OCI-LY1 (cell line): ENCODE measurements at regions not wholly inside any gene's neighbourhood (a gene's known extent, or its start where the extent isn't known, plus 50 kb on each side); places are given as distances from the start of the nearest gene placed in this dataset.

Experiments used
- CTCF ChIP-seq: fragments of 200-600 bp; sonication (generic), shearing (Covaris generic); IDR thresholded peaks from 2 replicates; pipeline ENCODE4 v1.5.1; 2017; ENCODE audit warnings: mild to moderate bottlenecking, antibody characterized with exemption, low read length, moderate library complexity, mixed read lengths
- EZH2 ChIP-seq: fragments of 200-600 bp; sonication (generic), shearing (Covaris generic); IDR thresholded peaks from 2 replicates; pipeline ENCODE4 v1.8.0; 2017; ENCODE audit warnings: borderline replicate concordance, mixed run types, mild to moderate bottlenecking, antibody characterized with exemption, low read length, moderate library complexity, mixed read lengths

DNA sequence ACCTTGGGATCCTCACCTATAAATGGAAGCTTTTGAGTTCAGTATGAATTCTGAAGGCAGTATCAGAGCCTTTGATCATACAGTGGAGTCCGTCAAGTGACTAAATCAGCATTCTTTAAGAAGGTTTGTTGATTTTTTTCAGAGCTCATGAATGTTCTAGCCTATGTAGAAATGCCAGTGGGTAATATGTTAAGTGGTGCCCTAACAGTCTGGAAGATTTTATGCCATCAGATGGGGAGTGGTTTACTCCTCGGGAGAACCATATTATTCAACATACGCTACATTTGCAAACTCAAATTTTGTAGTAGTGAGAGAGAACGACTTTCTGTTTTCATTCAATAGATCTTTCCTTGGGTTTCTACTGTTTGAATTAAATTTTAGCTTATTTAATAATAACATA is 225.0 kb upstream of the ACVR2A start:
- TF ChIP-seq CTCF (no peak), EZH2 (no peak)
